ENCODE measurements at regions not wholly inside any gene's neighbourhood (a gene's known extent, or its start where the extent isn't known, plus 50 kb on each side); places are given as distances from the start of the nearest gene placed in this dataset.

DNA sequence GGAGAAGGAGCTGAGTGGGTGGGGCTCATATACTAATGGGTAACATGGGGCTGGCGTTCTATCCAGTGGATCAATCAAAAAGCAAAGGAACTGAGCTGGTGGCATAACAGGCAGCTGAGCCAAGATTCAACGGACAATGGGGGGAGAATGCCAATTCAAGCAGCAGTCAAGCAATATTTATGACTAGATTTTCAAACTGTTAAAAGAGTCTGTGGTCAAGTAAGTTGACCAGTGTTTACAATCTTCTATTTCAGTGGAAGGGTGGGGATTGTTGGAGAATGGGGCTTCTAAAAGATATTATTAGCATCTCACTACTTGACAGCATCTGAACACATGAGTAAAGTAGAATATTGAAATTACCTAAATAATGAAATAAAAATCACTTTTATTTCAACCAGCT is 64.9 kb upstream of the SCRG1 start:
- TF ChIP-seq, protein P1, sequence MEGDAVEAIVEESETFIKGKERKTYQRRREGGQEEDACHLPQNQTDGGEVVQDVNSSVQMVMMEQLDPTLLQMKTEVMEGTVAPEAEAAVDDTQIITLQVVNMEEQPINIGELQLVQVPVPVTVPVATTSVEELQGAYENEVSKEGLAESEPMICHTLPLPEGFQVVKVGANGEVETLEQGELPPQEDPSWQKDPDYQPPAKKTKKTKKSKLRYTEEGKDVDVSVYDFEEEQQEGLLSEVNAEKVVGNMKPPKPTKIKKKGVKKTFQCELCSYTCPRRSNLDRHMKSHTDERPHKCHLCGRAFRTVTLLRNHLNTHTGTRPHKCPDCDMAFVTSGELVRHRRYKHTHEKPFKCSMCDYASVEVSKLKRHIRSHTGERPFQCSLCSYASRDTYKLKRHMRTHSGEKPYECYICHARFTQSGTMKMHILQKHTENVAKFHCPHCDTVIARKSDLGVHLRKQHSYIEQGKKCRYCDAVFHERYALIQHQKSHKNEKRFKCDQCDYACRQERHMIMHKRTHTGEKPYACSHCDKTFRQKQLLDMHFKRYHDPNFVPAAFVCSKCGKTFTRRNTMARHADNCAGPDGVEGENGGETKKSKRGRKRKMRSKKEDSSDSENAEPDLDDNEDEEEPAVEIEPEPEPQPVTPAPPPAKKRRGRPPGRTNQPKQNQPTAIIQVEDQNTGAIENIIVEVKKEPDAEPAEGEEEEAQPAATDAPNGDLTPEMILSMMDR (IDR thresholded peaks at IDR 0.05), result no peak
- no peak for TF ChIP-seq EZH2 (IDR thresholded peaks at IDR 0.05; ENCODE audit: borderline replicate concordance, insufficient read depth, low read depth, low read length, poor library complexity, severe bottlenecking)
